HFF-Myc (cell line): ENCODE measurements at regions not wholly inside any gene's neighbourhood (a gene's known extent, or its start where the extent isn't known, plus 50 kb on each side); places are given as distances from the start of the nearest gene placed in this dataset.
A peak's percentile ranks its signal among the peaks of the same experiment; 100 is the strongest.

Source experiments
- DNase-seq: peaks from one replicate; pipeline ENCODE4 v3.0.0-alpha.2; 2011; ENCODE audit warnings: low read depth; ENCODE audit errors: extremely low read depth
- H3K4me3 ChIP-seq: replicated peaks from 2 replicates; pipeline ENCODE4 v1.5.1; 2011; ENCODE audit warnings: low read depth, mild to moderate bottlenecking, control low read depth, low read length
- CTCF ChIP-seq: IDR thresholded peaks from 2 replicates; pipeline ENCODE4 v1.5.1; 2012; ENCODE audit warnings: mild to moderate bottlenecking, low read depth, low read length, control low read depth; ENCODE audit errors: missing control alignments

- no peak for DNase-seq
- TF ChIP-seq CTCF: no peak
- no peak overlapping the region for H3K4me3 ChIP-seq
Measured at GRCh38 chr4:152165846-152166245, 370.0 kb downstream of the FBXW7 start.

GRCh38 chr4:152165146-152165545, 370.7 kb downstream of the FBXW7 start:
- peak; percentile 19 for DNase-seq
- no peak for TF ChIP-seq CTCF
- H3K4me3 ChIP-seq: no peak overlapping the region

GRCh38 chr4:152164561-152164960, 371.3 kb downstream of the FBXW7 start:
- no peak overlapping the region for H3K4me3 ChIP-seq
- DNase-seq: no peak
- no peak for TF ChIP-seq CTCF

GRCh38 chr4:152162331-152162697, 373.6 kb downstream of the FBXW7 start:
- no peak for DNase-seq

GRCh38 chr4:152161676-152162330, 374.1 kb downstream of the FBXW7 start:
- DNase-seq: no peak
- no peak for TF ChIP-seq CTCF
- no peak overlapping the region for H3K4me3 ChIP-seq

More at GRCh38 chr4:152162331-152162697, 373.6 kb downstream of the FBXW7 start:
- H3K4me3 ChIP-seq: no peak overlapping the region
- TF ChIP-seq CTCF: no peak

- no peak for TF ChIP-seq CTCF
- no peak overlapping the region for H3K4me3 ChIP-seq
- DNase-seq: no peak
Measured at GRCh38 chr4:152160225-152160800, 375.6 kb downstream of the FBXW7 start.

GRCh38 chr4:152159773-152160172, 376.1 kb downstream of the FBXW7 start:
- H3K4me3 ChIP-seq: no peak overlapping the region
- no peak for DNase-seq
- no peak for TF ChIP-seq CTCF
